Heart left ventricle (tissue), 16 donors: ENCODE measurements at regions not wholly inside any gene's neighbourhood (a gene's known extent, or its start where the extent isn't known, plus 50 kb on each side); places are given as distances from the start of the nearest gene placed in this dataset.

Experiments used
- ATAC-seq, 4 donors: fragments of 200-7000 bp; cut with Tn5 transposase; one replicate each; pipeline ENCODE4 v1.9.1; 2020 to 2022; ENCODE audit warnings: moderate library complexity in 4 of 4, mild to moderate bottlenecking in 3 of 4, moderate number of reproducible peaks in 1 of 4
- DNase-seq, 5 donors: peaks; one replicate each; pipeline ENCODE4 v3.0.0-alpha.2; 2020
- H3K27ac ChIP-seq, 12 donors: fragments of 200-600 bp; sonication (generic) in 4 of 12; one replicate each; pipeline versions ENCODE4 v1.5.0 to v1.8.0; 2016 to 2022; ENCODE audit warnings: mild to moderate bottlenecking in 2 of 12
- H3K27me3 ChIP-seq, 9 donors: fragments of 200-600 bp; sonication (generic) in 2 of 9; one replicate each; pipeline versions ENCODE4 v1.5.1 to v1.8.0; 2016 to 2022; ENCODE audit warnings: mild to moderate bottlenecking in 3 of 9
- H3K36me3 ChIP-seq, 9 donors: fragments of 200-600 bp; sonication (generic) in 2 of 9; one replicate each; pipeline versions ENCODE4 v1.5.0 to v1.8.0; 2018 to 2022; ENCODE audit warnings: mild to moderate bottlenecking in 2 of 9
- H3K4me1 ChIP-seq, 12 donors: fragments of 200-600 bp; sonication (generic) in 4 of 12; one replicate each; pipeline versions ENCODE4 v1.5.0 to v1.8.0; 2016 to 2022; ENCODE audit warnings: mild to moderate bottlenecking in 3 of 12
- H3K4me3 ChIP-seq, 12 donors: fragments of 200-600 bp; sonication (generic) in 4 of 12; one replicate each; pipeline versions ENCODE4 v1.5.0 to v1.8.0; 2017 to 2022; ENCODE audit warnings: mild to moderate bottlenecking in 9 of 12, moderate library complexity in 4 of 12
- H3K9me3 ChIP-seq, 12 donors: fragments of 200-600 bp; sonication (generic) in 4 of 12; one replicate each; pipeline versions ENCODE4 v1.5.0 to v1.8.0; 2016 to 2022; ENCODE audit warnings: mild to moderate bottlenecking in 1 of 12
- POLR2A ChIP-seq, 2 donors: fragments of 450-650 bp; IDR thresholded peaks; one replicate each; pipeline ENCODE4 v1.6.1; 2017; ENCODE audit warnings: antibody characterized with exemption in 2 of 2, mild to moderate bottlenecking in 2 of 2, moderate library complexity in 2 of 2
- WGBS, 4 donors: extraction: QIAGEN DNeasy Blood & Tissue Kit in 2 of 4; methylation state at CpG; one replicate each; pipeline versions ENCODE4 v1.1.5 to v1.1.7; 2013 to 2018; 5-methylcytosine and 5-hydroxymethylcytosine counted together
- intact Hi-C, 10 donors: fragments of 100-400 bp; cut with DNase I; formaldehyde crosslinking; loops; one replicate each; pipeline versions ENCODE4 v1.11.1 to v1.14.2; 2022
- TF ChIP-seq, protein P1 (sequence below), 12 donors: fragments of 200-600 bp; sonication (generic) in 4 of 12; IDR thresholded peaks; one replicate each; pipeline versions ENCODE4 v1.5.0 to v1.8.0; 2018 to 2022; ENCODE audit warnings: antibody characterized with exemption in 12 of 12, mild to moderate bottlenecking in 5 of 12
- donor health status: ischemic (EF 13 %, LVEDD 7.1; RV severe dilation, severe dysfunction).
- donor health status: healthy with polysubstance abuse.
- donor health status: DM: no; HTN: yes; CAD: no.
- donor health status: DM: no; HTN: no; CAD: no.
- donor health status: ischemic (EF 25% LVEDD 6.9; RV normal size, moderate dysfunction).
- donor health status: ischemic (EF 25% LVEDD 5.7; RV mildly dilated, moderate dysfunction).
- donor health status: healthy.
- donor health status: DM: yes; HTN: yes; CAD: no.
- donor health status: ischemic (EF 35%, LVEDD 5.7; RV mildly dilated, moderate dysfunction).
- donor health status: nonischemic (EF 11% LVEDD 7.7; RV severe dilation, severe dysfunction).
- donor health status: DM: yes; HTN: yes; CAD: no.
- donor health status: PGD.
- donor health status: ischemic (EF 29% LVEDD 5.4; RV normal size, mild dysfunction).
- donor health status: nonischemic (EF 23%, LVEDD 6.1; RV moderate dilation, normal function).

GRCh38 chr4:110742143-110742542 lies 119.3 kb upstream of the PITX2 start:
- no peak for TF ChIP-seq POLR2A (IDR thresholded peaks at IDR 0.05)
- TF ChIP-seq, protein P1, sequence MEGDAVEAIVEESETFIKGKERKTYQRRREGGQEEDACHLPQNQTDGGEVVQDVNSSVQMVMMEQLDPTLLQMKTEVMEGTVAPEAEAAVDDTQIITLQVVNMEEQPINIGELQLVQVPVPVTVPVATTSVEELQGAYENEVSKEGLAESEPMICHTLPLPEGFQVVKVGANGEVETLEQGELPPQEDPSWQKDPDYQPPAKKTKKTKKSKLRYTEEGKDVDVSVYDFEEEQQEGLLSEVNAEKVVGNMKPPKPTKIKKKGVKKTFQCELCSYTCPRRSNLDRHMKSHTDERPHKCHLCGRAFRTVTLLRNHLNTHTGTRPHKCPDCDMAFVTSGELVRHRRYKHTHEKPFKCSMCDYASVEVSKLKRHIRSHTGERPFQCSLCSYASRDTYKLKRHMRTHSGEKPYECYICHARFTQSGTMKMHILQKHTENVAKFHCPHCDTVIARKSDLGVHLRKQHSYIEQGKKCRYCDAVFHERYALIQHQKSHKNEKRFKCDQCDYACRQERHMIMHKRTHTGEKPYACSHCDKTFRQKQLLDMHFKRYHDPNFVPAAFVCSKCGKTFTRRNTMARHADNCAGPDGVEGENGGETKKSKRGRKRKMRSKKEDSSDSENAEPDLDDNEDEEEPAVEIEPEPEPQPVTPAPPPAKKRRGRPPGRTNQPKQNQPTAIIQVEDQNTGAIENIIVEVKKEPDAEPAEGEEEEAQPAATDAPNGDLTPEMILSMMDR (IDR thresholded peaks at IDR 0.05), result no peak
- H3K4me3 ChIP-seq, result no peak overlapping the region
- no peaks in the 10 kb centered on the region for H3K27me3 ChIP-seq
- H3K27ac ChIP-seq, result no peak overlapping the region
- no peaks in the 10 kb centered on the region for H3K36me3 ChIP-seq
- intact Hi-C loops, result no loop called here
- DNase-seq (no peak), ATAC-seq (no peak)
- no peaks in the 10 kb centered on the region for H3K9me3 ChIP-seq
- no peaks in the 10 kb centered on the region for H3K4me1 ChIP-seq

DNA sequence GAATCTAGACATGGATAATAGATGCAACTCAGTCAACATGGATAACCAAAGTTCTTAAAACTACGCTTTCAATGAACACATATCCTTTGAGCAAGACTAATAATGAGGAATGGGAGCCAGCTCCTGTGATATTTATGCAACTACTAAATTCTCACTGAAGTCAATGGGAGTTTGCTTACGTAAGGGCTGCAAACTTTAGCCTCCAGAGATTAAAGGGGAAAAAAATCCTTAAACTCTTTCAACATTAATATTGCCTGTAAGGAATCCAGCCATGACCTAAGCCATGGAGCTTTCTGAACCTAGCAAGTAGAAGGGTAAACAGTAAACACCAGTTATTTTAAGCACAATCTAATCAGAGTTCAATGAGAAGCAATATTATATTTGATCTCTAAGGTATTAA lies 125.2 kb upstream of the PITX2 start:
- Histone ChIP-seq H3K27ac (no peak overlapping the region), H3K4me1 (no peaks in the 10 kb centered on the region), H3K4me3 (no peak overlapping the region), H3K9me3 (peaks cover 0 to 5% (median 0%) of the 10 kb centered on the region in 12 donors), H3K36me3 (no peaks in the 10 kb centered on the region), H3K27me3 (no peaks in the 10 kb centered on the region)
- DNase-seq (no peak), ATAC-seq (no peak)
- TF ChIP-seq POLR2A (IDR thresholded peaks at IDR 0.05), result no peak
- TF ChIP-seq, protein P1 (IDR thresholded peaks at IDR 0.05), result no peak
- 74 to 85% (median 80%) methylated on average over 2 of the region's 2 CpGs for WGBS, 4 donors
- intact Hi-C loops, result no loop called here

- TF ChIP-seq, protein P1 (IDR thresholded peaks at IDR 0.05), result no peak
- TF ChIP-seq POLR2A (IDR thresholded peaks at IDR 0.05), result no peak
- WGBS, 4 donors, result 82 to 92% (median 87%) methylated on average over 3 of the region's 3 CpGs
- Histone ChIP-seq H3K9me3 (peaks cover 0 to 5% (median 0%) of the 10 kb centered on the region in 12 donors), H3K27ac (no peak overlapping the region), H3K4me1 (no peaks in the 10 kb centered on the region), H3K4me3 (no peak overlapping the region), H3K36me3 (no peaks in the 10 kb centered on the region), H3K27me3 (no peaks in the 10 kb centered on the region)
- no peak for ATAC-seq
- intact Hi-C loops, result no loop called here
- no peak for DNase-seq
Measured at GRCh38 chr4:110751183-110751582, 128.3 kb upstream of the PITX2 start.

DNA sequence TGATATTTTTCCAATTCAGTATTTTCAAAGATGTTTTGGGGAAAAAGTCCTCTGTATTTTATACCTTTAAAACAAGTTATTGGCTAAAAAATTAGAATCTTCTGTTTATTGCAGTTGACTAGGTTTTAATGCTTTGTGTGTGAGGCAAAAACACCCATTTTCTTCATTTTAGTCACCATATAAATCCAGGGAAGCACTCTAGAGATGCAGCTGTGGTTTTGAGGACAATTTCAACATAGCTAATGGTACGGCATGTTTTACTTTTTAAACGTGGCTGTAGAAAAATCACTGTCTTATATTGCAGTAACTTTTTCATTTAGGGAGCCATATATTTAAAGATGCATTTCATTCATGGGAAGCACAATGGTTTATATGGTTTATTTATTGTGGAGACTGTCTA lies 129.1 kb upstream of the PITX2 start:
- no peak for ATAC-seq
- no peaks in the 10 kb centered on the region for H3K27me3 ChIP-seq
- 70 to 80% (median 74%) methylated on average over 2 of the region's 2 CpGs for WGBS, 4 donors
- peaks cover 0 to 5% (median 0%) of the 10 kb centered on the region in 12 donors for H3K9me3 ChIP-seq
- intact Hi-C loops, result no loop called here
- H3K4me3 ChIP-seq, result no peak overlapping the region
- no peaks in the 10 kb centered on the region for H3K36me3 ChIP-seq
- DNase-seq, result no peak
- no peak overlapping the region for H3K27ac ChIP-seq
- no peaks in the 10 kb centered on the region for H3K4me1 ChIP-seq
- TF ChIP-seq, protein P1 (IDR thresholded peaks at IDR 0.05), result no peak
- TF ChIP-seq POLR2A (IDR thresholded peaks at IDR 0.05), result no peak
